Gastroesophageal sphincter (tissue), 4 donors: ENCODE measurements at regions not wholly inside any gene's neighbourhood (a gene's known extent, or its start where the extent isn't known, plus 50 kb on each side); places are given as distances from the start of the nearest gene placed in this dataset.

Experiments used
- ATAC-seq: fragments of 150-250 bp; one replicate; pipeline ENCODE4 v1.9.1; 2016; ENCODE audit warnings: mild to moderate bottlenecking, moderate library complexity
- H3K27ac ChIP-seq, 4 donors: fragments of 200-600 bp; sonication (generic) in 3 of 4; 1 replicate in 3 of 4; 2 replicates in 1 of 4; pipeline ENCODE4 v1.5.1; 2016 to 2019
- H3K27me3 ChIP-seq: fragments of 200-600 bp; sonication (generic); one replicate; pipeline ENCODE4 v1.5.1; 2019
- H3K36me3 ChIP-seq, 2 donors: fragments of 200-600 bp; sonication (generic); one replicate each; pipeline ENCODE4 v1.5.1; 2019; ENCODE audit warnings: control low read depth in 1 of 2
- H3K4me1 ChIP-seq, 3 donors: fragments of 200-600 bp; sonication (generic); 1 replicate in 2 of 3; 2 replicates in 1 of 3; pipeline ENCODE4 v1.5.1; 2016 to 2019; ENCODE audit warnings: control low read depth in 2 of 3
- H3K4me3 ChIP-seq, 2 donors: fragments of 200-600 bp; sonication (generic); one replicate each; pipeline ENCODE4 v1.5.1; 2019; ENCODE audit warnings: mild to moderate bottlenecking in 1 of 2, moderate library complexity in 1 of 2
- H3K9me3 ChIP-seq, 3 donors: fragments of 200-600 bp; sonication (generic); one replicate each; pipeline ENCODE4 v1.5.1; 2017 to 2019; ENCODE audit warnings: control low read depth in 2 of 3
- CTCF ChIP-seq, 4 experiments: fragments of 200-600 bp in 2 of 4; fragments of 450-650 bp in 2 of 4; sonication (generic) in 1 of 4; IDR thresholded peaks; one replicate each; pipeline ENCODE4 v1.5.1; 2017 to 2019; ENCODE audit warnings: antibody characterized with exemption in 4 of 4, mild to moderate bottlenecking in 2 of 4, moderate library complexity in 2 of 4
- EP300 ChIP-seq: sonication (generic); formaldehyde crosslinking; IDR thresholded peaks from one replicate; pipeline ENCODE4 v1.6.1; 2017; ENCODE audit warnings: antibody characterized with exemption, mild to moderate bottlenecking
- POLR2A ChIP-seq, 2 donors: fragments of 450-650 bp; IDR thresholded peaks; one replicate each; pipeline ENCODE4 v1.6.1; 2017; ENCODE audit warnings: antibody characterized with exemption in 2 of 2, mild to moderate bottlenecking in 2 of 2, moderate library complexity in 1 of 2
- POLR2AphosphoS5 ChIP-seq: sonication (generic); formaldehyde crosslinking; IDR thresholded peaks from one replicate; pipeline ENCODE4 v1.6.1; 2017; ENCODE audit warnings: antibody characterized with exemption
- WGBS, 2 donors: methylation state at CpG; one replicate each; pipeline ENCODE4 v1.1.5; 2018; ENCODE audit warnings: low coverage in 1 of 2; 5-methylcytosine and 5-hydroxymethylcytosine counted together

- TF ChIP-seq EP300 (no peak), POLR2A (IDR thresholded peaks at IDR 0.05) (no peak), CTCF (IDR thresholded peaks at IDR 0.05) (no peak), POLR2AphosphoS5 (no peak)
- 31 to 34% methylated on average over 7 to 8 of the region's 10 CpGs for WGBS, 2 donors
- ATAC-seq: no peak
- H3K27me3 ChIP-seq: peaks cover 33% of the 10 kb centered on the region
- H3K4me1 ChIP-seq: no peaks in the 10 kb centered on the region
- no peak overlapping the region for H3K27ac ChIP-seq
- H3K36me3 ChIP-seq: no peaks in the 10 kb centered on the region
- no peaks in the 10 kb centered on the region for H3K9me3 ChIP-seq
- H3K4me3 ChIP-seq: no peak overlapping the region
These were observed 450.0 kb downstream of the GATA3 start for GRCh38 chr10:8504499-8504898.

GRCh38 chr10:8507156-8507555 lies 452.7 kb downstream of the GATA3 start:
- Histone ChIP-seq H3K4me1 (no peaks in the 10 kb centered on the region), H3K9me3 (no peaks in the 10 kb centered on the region), H3K27ac (no peak overlapping the region), H3K27me3 (peaks cover 38% of the 10 kb centered on the region), H3K4me3 (no peak overlapping the region), H3K36me3 (no peaks in the 10 kb centered on the region)
- no peak for TF ChIP-seq CTCF (IDR thresholded peaks at IDR 0.05)
- TF ChIP-seq EP300: no peak
- no peak for TF ChIP-seq POLR2A (IDR thresholded peaks at IDR 0.05)
- TF ChIP-seq POLR2AphosphoS5: no peak
- 71 to 85% methylated on average over 2 to 3 of the region's 3 CpGs for WGBS, 2 donors
- no peak for ATAC-seq

- Histone ChIP-seq H3K36me3 (no peaks in the 10 kb centered on the region), H3K4me1 (no peaks in the 10 kb centered on the region), H3K27ac (no peak overlapping the region), H3K9me3 (no peaks in the 10 kb centered on the region), H3K4me3 (no peak overlapping the region), H3K27me3 (peaks cover 40% of the 10 kb centered on the region)
- no peak for ATAC-seq
- WGBS, 2 donors: 95 to 100% methylated on average over 1 to 2 of the region's 2 CpGs
- no peak for TF ChIP-seq CTCF (IDR thresholded peaks at IDR 0.05)
- no peak for TF ChIP-seq POLR2A (IDR thresholded peaks at IDR 0.05)
- TF ChIP-seq POLR2AphosphoS5: no peak
- no peak for TF ChIP-seq EP300
These were observed 454.4 kb downstream of the GATA3 start for GRCh38 chr10:8508882-8509281.

GRCh38 chr10:8510471-8510870 lies 456.0 kb downstream of the GATA3 start:
- Histone ChIP-seq H3K27me3 (peaks cover 38% of the 10 kb centered on the region), H3K9me3 (no peaks in the 10 kb centered on the region), H3K27ac (no peak overlapping the region), H3K4me3 (no peak overlapping the region), H3K4me1 (no peaks in the 10 kb centered on the region), H3K36me3 (no peaks in the 10 kb centered on the region)
- TF ChIP-seq CTCF (IDR thresholded peaks at IDR 0.05): no peak
- no peak for TF ChIP-seq POLR2A (IDR thresholded peaks at IDR 0.05)
- TF ChIP-seq EP300: no peak
- TF ChIP-seq POLR2AphosphoS5: no peak
- no peak for ATAC-seq
- 63 to 77% methylated on average over 1 of the region's 1 CpG for WGBS, 2 donors

- 41 to 43% methylated on average over 3 to 4 of the region's 4 CpGs for WGBS, 2 donors
- no peaks in the 10 kb centered on the region for H3K4me1 ChIP-seq
- TF ChIP-seq EP300 (no peak), POLR2AphosphoS5 (no peak)
- no peak overlapping the region for H3K4me3 ChIP-seq
- ATAC-seq: no peak
- peaks cover 32% of the 10 kb centered on the region for H3K27me3 ChIP-seq
- H3K36me3 ChIP-seq: no peaks in the 10 kb centered on the region
- no peaks in the 10 kb centered on the region for H3K9me3 ChIP-seq
- no peak overlapping the region for H3K27ac ChIP-seq
These were observed 456.5 kb downstream of the GATA3 start for GRCh38 chr10:8511026-8511425.
